Smooth muscle cell (in vitro differentiated cells): ENCODE measurements at regions not wholly inside any gene's neighbourhood (a gene's known extent, or its start where the extent isn't known, plus 50 kb on each side); places are given as distances from the start of the nearest gene placed in this dataset.

Experiments used
- DNase-seq: peaks from one replicate; lab custom pipeline; 2025; ENCODE audit not compliant: unreplicated experiment; lab: John Stamatoyannopoulos, UW
- H2AFZ ChIP-seq: fragments of 200-600 bp; sonication (generic); 2 replicates; pipeline ENCODE4 v1.6.0; 2016; ENCODE audit warnings: antibody characterized with exemption, low read depth, mild to moderate bottlenecking
- H3F3A ChIP-seq: fragments of 200-600 bp; sonication (generic); 2 replicates; pipeline ENCODE4 v1.6.0; 2017; ENCODE audit warnings: antibody characterized with exemption, low read depth
- H3K27ac ChIP-seq: fragments of 200-600 bp; sonication (generic); 2 replicates; pipeline ENCODE4 v1.5.1; 2016; ENCODE audit warnings: low read depth, mild to moderate bottlenecking
- H3K27me3 ChIP-seq: fragments of 200-600 bp; sonication (generic); 2 replicates; pipeline ENCODE4 v1.6.1; 2016; ENCODE audit warnings: low read depth, mild to moderate bottlenecking
- H3K36me3 ChIP-seq: fragments of 200-600 bp; sonication (generic); 2 replicates; pipeline ENCODE4 v1.5.1; 2016; ENCODE audit warnings: low read depth
- H3K4me1 ChIP-seq: fragments of 200-600 bp; sonication (generic); 2 replicates; pipeline ENCODE4 v1.5.1; 2016; ENCODE audit warnings: low read depth
- H3K4me2 ChIP-seq: fragments of 200-600 bp; sonication (generic); 2 replicates; pipeline ENCODE4 v1.6.0; 2016; ENCODE audit warnings: mild to moderate bottlenecking
- H3K4me3 ChIP-seq: fragments of 200-600 bp; sonication (generic); 2 replicates; pipeline ENCODE4 v1.5.1; 2016; ENCODE audit warnings: mild to moderate bottlenecking
- H3K79me2 ChIP-seq: fragments of 200-600 bp; sonication (generic); 2 replicates; pipeline ENCODE4 v1.6.0; 2016; ENCODE audit warnings: low read depth, mild to moderate bottlenecking
- H3K9ac ChIP-seq: fragments of 200-600 bp; sonication (generic); 2 replicates; pipeline ENCODE4 v1.6.0; 2016; ENCODE audit warnings: low read depth
- H3K9me3 ChIP-seq: fragments of 200-600 bp; sonication (generic); replicated peaks from 2 replicates; pipeline ENCODE4 v1.5.1; 2016; ENCODE audit warnings: low read depth
- H4K20me1 ChIP-seq: fragments of 200-600 bp; sonication (generic); 2 replicates; pipeline ENCODE4 v1.6.0; 2016; ENCODE audit warnings: low read depth
- CTCF ChIP-seq: fragments of 200-600 bp; sonication (generic); IDR thresholded peaks from 2 replicates; pipeline ENCODE4 v1.5.1; 2017; ENCODE audit warnings: borderline replicate concordance, mild to moderate bottlenecking, antibody characterized with exemption; ENCODE audit not compliant: insufficient read depth, poor library complexity, severe bottlenecking
- WGBS: methylation state at CpG from one replicate; pipeline ENCODE4 v1.1.7; 2016; ENCODE audit warnings: low lambda C conversion rate; 5-methylcytosine and 5-hydroxymethylcytosine counted together

- peaks cover 15% of the 10 kb centered on the region for H3F3A ChIP-seq
- no peaks in the 10 kb centered on the region for H3K9me3 ChIP-seq
- H3K4me2 ChIP-seq: peak overlapping the region; percentile 9
- no peaks in the 10 kb centered on the region for H3K36me3 ChIP-seq
- no peak for TF ChIP-seq CTCF
- no peak for DNase-seq
- no peaks in the 10 kb centered on the region for H3K79me2 ChIP-seq
- H4K20me1 ChIP-seq: no peaks in the 10 kb centered on the region
- H3K4me3 ChIP-seq: no peak overlapping the region
- H3K27me3 ChIP-seq: no peaks in the 10 kb centered on the region
- H3K4me1 ChIP-seq: peaks cover 19% of the 10 kb centered on the region
- H3K9ac ChIP-seq: no peak overlapping the region
- 36% methylated on average over 1 of the region's 1 CpG for WGBS
- H3K27ac ChIP-seq: peak overlapping the region; percentile 14
- no peak overlapping the region for H2AFZ ChIP-seq
Observed at GRCh38 chr14:82854901-82855300, 1321.2 kb upstream of the SEL1L start.

GRCh38 chr14:82855912-82856391, 1322.3 kb upstream of the SEL1L start:
- H3K36me3 ChIP-seq: no peaks in the 10 kb centered on the region
- peaks cover 15% of the 10 kb centered on the region for H3F3A ChIP-seq
- DNase-seq: no peak
- H3K9ac ChIP-seq: no peak overlapping the region
- no peak overlapping the region for H3K4me2 ChIP-seq
- H3K27ac ChIP-seq: peak overlapping the region; percentile 45
- H4K20me1 ChIP-seq: no peaks in the 10 kb centered on the region
- H3K4me1 ChIP-seq: peaks cover 19% of the 10 kb centered on the region
- H3K79me2 ChIP-seq: no peaks in the 10 kb centered on the region
- TF ChIP-seq CTCF: peak; percentile 58
- WGBS: 20% methylated on average over 3 of the region's 3 CpGs
- no peak overlapping the region for H3K4me3 ChIP-seq
- H3K9me3 ChIP-seq: no peaks in the 10 kb centered on the region
- no peaks in the 10 kb centered on the region for H3K27me3 ChIP-seq
- no peak overlapping the region for H2AFZ ChIP-seq

GRCh38 chr14:82861313-82861712, 1327.7 kb upstream of the SEL1L start:
- H2AFZ ChIP-seq: no peak overlapping the region
- no peak for TF ChIP-seq CTCF
- H3K36me3 ChIP-seq: no peaks in the 10 kb centered on the region
- H3K27me3 ChIP-seq: no peaks in the 10 kb centered on the region
- no peaks in the 10 kb centered on the region for H3F3A ChIP-seq
- no peaks in the 10 kb centered on the region for H3K79me2 ChIP-seq
- no peaks in the 10 kb centered on the region for H3K4me1 ChIP-seq
- no peaks in the 10 kb centered on the region for H4K20me1 ChIP-seq
- no peak for DNase-seq
- H3K9ac ChIP-seq: no peak overlapping the region
- no peaks in the 10 kb centered on the region for H3K9me3 ChIP-seq
- H3K4me3 ChIP-seq: no peak overlapping the region
- 96% methylated on average over 5 of the region's 5 CpGs for WGBS
- H3K4me2 ChIP-seq: no peak overlapping the region
- H3K27ac ChIP-seq: no peak overlapping the region

- H3K79me2 ChIP-seq: no peaks in the 10 kb centered on the region
- H4K20me1 ChIP-seq: no peaks in the 10 kb centered on the region
- H3K36me3 ChIP-seq: no peaks in the 10 kb centered on the region
- TF ChIP-seq CTCF: peak; percentile 34
- DNase-seq: no peak
- no peak overlapping the region for H3K27ac ChIP-seq
- H3F3A ChIP-seq: no peaks in the 10 kb centered on the region
- 27% methylated on average over 8 of the region's 8 CpGs for WGBS
- H2AFZ ChIP-seq: no peak overlapping the region
- H3K4me3 ChIP-seq: no peak overlapping the region
- H3K4me1 ChIP-seq: no peaks in the 10 kb centered on the region
- no peaks in the 10 kb centered on the region for H3K27me3 ChIP-seq
- H3K9ac ChIP-seq: no peak overlapping the region
- H3K9me3 ChIP-seq: no peaks in the 10 kb centered on the region
- H3K4me2 ChIP-seq: no peak overlapping the region
Observed at GRCh38 chr14:82872494-82872893, 1338.8 kb upstream of the SEL1L start.
